ENCODE measurements at regions not wholly inside any gene's neighbourhood (a gene's known extent, or its start where the extent isn't known, plus 50 kb on each side); places are given as distances from the start of the nearest gene placed in this dataset.

DNA sequence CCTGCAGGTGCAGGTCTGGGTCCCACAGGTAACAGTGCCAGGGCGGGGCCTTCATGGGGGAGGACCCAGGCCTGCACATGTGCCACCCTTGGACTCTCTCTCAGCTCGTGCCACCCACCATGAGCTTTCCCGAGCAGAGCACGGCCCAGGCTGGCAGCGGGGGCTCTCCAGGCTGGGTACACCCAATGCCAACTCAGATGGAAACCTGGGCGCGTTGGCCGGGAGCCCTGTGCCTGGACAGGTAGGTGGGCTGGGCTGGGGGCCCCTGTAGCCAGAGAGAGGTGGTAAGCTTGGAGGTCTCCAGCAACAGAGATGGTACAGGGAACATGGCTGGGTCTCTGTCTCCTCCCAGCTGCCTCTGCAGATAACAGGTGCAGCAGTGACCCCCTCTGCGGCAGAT is 69.9 kb upstream of the ADARB2 start:
- TF ChIP-seq, protein P1, sequence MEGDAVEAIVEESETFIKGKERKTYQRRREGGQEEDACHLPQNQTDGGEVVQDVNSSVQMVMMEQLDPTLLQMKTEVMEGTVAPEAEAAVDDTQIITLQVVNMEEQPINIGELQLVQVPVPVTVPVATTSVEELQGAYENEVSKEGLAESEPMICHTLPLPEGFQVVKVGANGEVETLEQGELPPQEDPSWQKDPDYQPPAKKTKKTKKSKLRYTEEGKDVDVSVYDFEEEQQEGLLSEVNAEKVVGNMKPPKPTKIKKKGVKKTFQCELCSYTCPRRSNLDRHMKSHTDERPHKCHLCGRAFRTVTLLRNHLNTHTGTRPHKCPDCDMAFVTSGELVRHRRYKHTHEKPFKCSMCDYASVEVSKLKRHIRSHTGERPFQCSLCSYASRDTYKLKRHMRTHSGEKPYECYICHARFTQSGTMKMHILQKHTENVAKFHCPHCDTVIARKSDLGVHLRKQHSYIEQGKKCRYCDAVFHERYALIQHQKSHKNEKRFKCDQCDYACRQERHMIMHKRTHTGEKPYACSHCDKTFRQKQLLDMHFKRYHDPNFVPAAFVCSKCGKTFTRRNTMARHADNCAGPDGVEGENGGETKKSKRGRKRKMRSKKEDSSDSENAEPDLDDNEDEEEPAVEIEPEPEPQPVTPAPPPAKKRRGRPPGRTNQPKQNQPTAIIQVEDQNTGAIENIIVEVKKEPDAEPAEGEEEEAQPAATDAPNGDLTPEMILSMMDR (IDR thresholded peaks at IDR 0.05 in 8 of 11, conservative IDR thresholded peaks at IDR 0.05 in 3 of 11) = no peak
- no peak for TF ChIP-seq POLR2A (IDR thresholded peaks at IDR 0.05)

Measured in spleen (tissue), 7 donors.